Small intestine (tissue), 7 donors: ENCODE measurements at regions not wholly inside any gene's neighbourhood (a gene's known extent, or its start where the extent isn't known, plus 50 kb on each side); places are given as distances from the start of the nearest gene placed in this dataset.
"Not testable (repeated sequence)": the region's sequence is repeated elsewhere in the genome, so short reads cannot be mapped to it uniquely, and the experiment has no call there.

Experiments
- DNase-seq, 2 donors: peaks; one replicate each; pipeline versions ENCODE4 v3.0.0 to v3.0.0-alpha.2; 2013
- FAIRE-seq: peaks from 2 replicates; lab custom pipeline; 2012; peaks lifted over from hg19 to GRCh38; lab: Jason Lieb, UNC
- H3K27ac ChIP-seq, 3 donors: one replicate each; pipeline ENCODE4 v1.5.1; 2013; ENCODE audit warnings: low read length in 2 of 3, mild to moderate bottlenecking in 2 of 3, control low read depth in 1 of 3, inconsistent platforms in 1 of 3, low read depth in 1 of 3, moderate library complexity in 1 of 3
- H3K27me3 ChIP-seq, 3 donors: one replicate each; pipeline ENCODE4 v1.6.1; 2013; ENCODE audit warnings: low read length in 3 of 3, inconsistent platforms in 1 of 3; ENCODE audit not compliant: control insufficient read depth in 3 of 3, insufficient read depth in 3 of 3
- H3K36me3 ChIP-seq, 3 donors: one replicate each; pipeline ENCODE4 v1.6.1; 2013; ENCODE audit warnings: low read length in 3 of 3, inconsistent platforms in 1 of 3, low read depth in 1 of 3, mild to moderate bottlenecking in 1 of 3, moderate library complexity in 1 of 3; ENCODE audit not compliant: control insufficient read depth in 3 of 3, insufficient read depth in 2 of 3
- H3K4me1 ChIP-seq, 3 donors: one replicate each; pipeline ENCODE4 v1.6.1; 2013; ENCODE audit warnings: low read length in 2 of 3, inconsistent platforms in 1 of 3, low read depth in 1 of 3, mild to moderate bottlenecking in 1 of 3, moderate library complexity in 1 of 3; ENCODE audit not compliant: control insufficient read depth in 3 of 3, insufficient read depth in 2 of 3
- H3K4me3 ChIP-seq, 3 donors: one replicate each; pipeline ENCODE4 v1.5.1; 2013; ENCODE audit warnings: low read length in 3 of 3, control low read depth in 1 of 3, inconsistent platforms in 1 of 3, low read depth in 1 of 3, mild to moderate bottlenecking in 1 of 3, moderate library complexity in 1 of 3
- H3K9me3 ChIP-seq, 2 donors: one replicate each; pipeline ENCODE4 v1.6.1; 2013; ENCODE audit warnings: low read depth in 1 of 2, low read length in 1 of 2; ENCODE audit not compliant: control insufficient read depth in 2 of 2, insufficient read depth in 1 of 2
- WGBS, 3 donors: extraction: QIAGEN DNeasy Blood & Tissue Kit; methylation state at CpG; one replicate each; pipeline ENCODE4 v1.1.7; 2013; 5-methylcytosine and 5-hydroxymethylcytosine counted together
- donor health status: healthy with polysubstance abuse.
- donor health status: control.
- donor health status: control.
- donor health status: Bipolar disorder and iron deficiency.
- donor health status: healthy.

DNA sequence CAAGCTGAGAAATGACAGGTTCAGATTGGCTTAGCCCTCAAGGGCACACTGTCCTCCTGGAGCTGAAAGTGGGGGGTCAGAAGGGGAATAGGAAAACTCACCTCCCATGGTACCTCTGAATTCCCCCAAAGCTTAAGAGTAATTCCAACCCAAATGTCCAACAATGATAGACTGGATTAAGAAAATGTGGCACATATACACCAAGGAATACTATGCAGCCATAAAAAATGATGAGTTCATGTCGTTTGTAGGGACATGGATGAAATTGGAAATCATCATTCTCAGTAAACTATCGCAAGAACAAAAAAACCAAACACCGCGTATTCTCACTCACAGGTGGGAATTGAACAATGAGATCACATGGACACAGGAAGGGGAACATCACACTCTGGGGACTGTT is 173.6 kb upstream of the PDE10A start:
- not testable (repeated sequence) for H3K4me1 ChIP-seq, DNase-seq, H3K27ac ChIP-seq, H3K36me3 ChIP-seq, H3K9me3 ChIP-seq, FAIRE-seq, H3K4me3 ChIP-seq, H3K27me3 ChIP-seq
- 82 to 89% (median 89%) methylated on average over 4 of the region's 4 CpGs for WGBS, 3 donors

DNA sequence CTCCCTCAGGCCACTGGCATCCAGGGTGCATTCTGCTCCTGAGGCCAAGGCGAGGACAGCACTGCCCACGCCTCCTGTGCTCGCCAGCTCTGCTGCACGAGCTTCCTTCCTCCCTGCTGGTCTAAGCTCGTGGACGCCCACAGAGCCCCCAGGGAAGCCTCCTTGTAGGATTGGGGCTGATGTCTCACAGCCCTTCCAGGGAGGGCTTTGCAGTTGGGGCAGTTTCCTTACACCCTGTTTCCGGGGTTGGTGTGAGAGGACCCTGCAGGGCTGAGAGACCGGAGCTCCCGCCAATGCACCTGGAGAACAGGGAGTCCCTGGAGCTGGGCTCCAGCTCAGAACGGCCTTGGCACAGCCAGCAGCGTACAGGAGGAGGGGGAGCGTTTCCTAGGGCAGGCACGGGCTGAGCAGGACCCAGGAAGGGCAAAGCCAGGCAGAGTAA is 172.4 kb upstream of the PDE10A start:
- no peak for FAIRE-seq
- Histone ChIP-seq H3K9me3 (no peaks in the 10 kb centered on the region), H3K36me3 (no peaks in the 10 kb centered on the region), H3K4me3 (no peak overlapping the region), H3K27ac (no peak overlapping the region), H3K4me1 (no peaks in the 10 kb centered on the region), H3K27me3 (no peaks in the 10 kb centered on the region)
- 56 to 62% (median 61%) methylated on average over 13 of the region's 13 CpGs for WGBS, 3 donors
- DNase-seq = no peak

DNA sequence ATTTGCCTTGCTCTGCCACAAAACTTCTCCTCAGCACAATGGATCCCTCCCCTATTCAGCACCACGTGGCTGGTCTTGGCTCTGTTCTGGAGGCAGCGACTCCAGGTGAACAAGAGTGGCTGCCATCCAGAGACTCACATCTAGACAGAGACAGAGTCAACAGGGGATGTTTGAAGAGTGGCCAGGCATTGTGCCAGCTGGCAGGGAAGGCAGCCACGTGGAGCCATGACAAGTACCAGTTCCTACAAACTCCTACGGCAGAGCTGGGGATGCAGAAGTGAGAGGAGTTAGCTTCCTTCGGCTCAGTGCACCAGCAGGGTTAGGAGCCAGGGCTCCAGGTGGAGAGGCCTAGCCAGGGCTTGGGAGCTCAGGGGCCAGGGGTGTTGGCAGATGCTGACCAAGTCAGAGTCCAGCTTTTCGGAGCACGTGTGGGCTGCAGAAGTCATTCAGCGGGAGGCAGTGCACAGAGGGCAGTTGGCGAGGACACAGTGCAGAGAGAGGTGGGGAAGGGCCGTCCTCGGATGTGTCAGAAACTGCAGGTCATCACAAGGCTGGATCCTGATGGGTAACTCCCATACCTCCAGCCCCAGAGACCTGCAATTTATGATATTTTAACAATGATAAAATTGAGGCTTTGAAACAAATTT is 171.7 kb upstream of the PDE10A start:
- FAIRE-seq = no peak
- H3K4me3 ChIP-seq = no peak overlapping the region
- no peaks in the 10 kb centered on the region for H3K36me3 ChIP-seq
- DNase-seq = peak in 1 of 2 donors; percentile 66
- no peaks in the 10 kb centered on the region for H3K4me1 ChIP-seq
- no peaks in the 10 kb centered on the region for H3K27me3 ChIP-seq
- no peaks in the 10 kb centered on the region for H3K9me3 ChIP-seq
- WGBS, 3 donors = 8 to 40% (median 26%) methylated on average over 11 of the region's 11 CpGs
- H3K27ac ChIP-seq = no peak overlapping the region

DNA sequence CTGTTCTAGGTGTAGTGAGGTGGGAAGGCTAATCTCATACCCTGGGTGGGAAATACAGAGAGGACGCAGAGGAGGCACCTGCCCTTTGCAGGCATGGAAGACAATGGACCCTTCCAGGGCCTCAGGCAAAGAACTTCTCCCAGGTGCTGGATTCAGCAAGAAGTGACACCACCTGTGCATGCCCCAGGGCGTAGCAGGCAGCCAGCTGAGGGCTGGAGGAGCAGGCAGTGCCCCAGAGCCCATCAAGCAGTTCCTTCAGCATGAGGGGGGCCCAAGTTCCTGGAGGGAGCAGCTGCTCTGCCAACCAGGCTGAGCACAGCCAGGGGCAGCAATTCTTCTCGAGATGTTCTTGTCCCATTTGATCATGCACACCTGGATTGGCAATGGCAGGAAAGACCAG is 170.3 kb upstream of the PDE10A start:
- Histone ChIP-seq H3K27ac (no peak overlapping the region), H3K4me1 (no peaks in the 10 kb centered on the region), H3K9me3 (no peaks in the 10 kb centered on the region), H3K36me3 (no peaks in the 10 kb centered on the region), H3K27me3 (no peaks in the 10 kb centered on the region), H3K4me3 (no peak overlapping the region)
- DNase-seq = no peak
- FAIRE-seq = no peak
- 81 to 87% (median 83%) methylated on average over 3 of the region's 3 CpGs for WGBS, 3 donors

DNA sequence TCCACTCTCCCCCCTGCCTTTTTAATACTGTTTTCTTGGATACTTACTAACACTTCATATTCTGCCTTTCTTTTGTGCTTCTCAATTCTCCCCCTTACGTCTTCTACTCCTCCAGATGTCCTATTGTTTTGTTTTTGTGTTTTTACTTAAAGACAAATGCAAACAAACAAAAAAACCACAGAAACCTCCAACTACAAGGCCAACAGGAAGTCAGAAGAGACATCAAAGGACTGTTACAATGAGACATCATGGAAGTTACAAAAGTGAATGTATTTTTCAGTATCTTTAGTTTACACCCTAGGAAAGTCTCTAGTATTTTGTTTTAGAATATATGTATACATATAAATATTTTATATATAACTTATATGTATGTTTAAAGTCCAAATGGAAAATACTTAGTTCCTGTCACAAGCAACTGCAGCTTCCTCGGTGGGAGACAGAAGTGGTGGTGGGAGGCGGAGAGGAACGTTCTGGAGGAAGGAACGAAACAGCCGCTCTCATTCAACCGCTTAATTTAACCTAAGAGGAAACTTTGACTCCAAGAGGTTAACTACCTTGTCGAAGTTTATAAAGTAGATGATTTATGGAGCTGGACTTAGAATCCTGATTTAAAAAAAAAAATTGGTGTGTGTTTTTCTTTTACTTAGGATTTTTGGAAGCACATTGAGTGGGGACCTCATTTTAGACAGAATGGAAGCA is 168.9 kb upstream of the PDE10A start:
- Histone ChIP-seq H3K4me1 (no peaks in the 10 kb centered on the region), H3K4me3 (no peak overlapping the region), H3K36me3 (no peaks in the 10 kb centered on the region), H3K27me3 (no peaks in the 10 kb centered on the region), H3K9me3 (no peaks in the 10 kb centered on the region), H3K27ac (no peak overlapping the region)
- 49 to 54% (median 52%) methylated on average over 8 of the region's 8 CpGs for WGBS, 3 donors
- FAIRE-seq = no peak
- DNase-seq = no peak

DNA sequence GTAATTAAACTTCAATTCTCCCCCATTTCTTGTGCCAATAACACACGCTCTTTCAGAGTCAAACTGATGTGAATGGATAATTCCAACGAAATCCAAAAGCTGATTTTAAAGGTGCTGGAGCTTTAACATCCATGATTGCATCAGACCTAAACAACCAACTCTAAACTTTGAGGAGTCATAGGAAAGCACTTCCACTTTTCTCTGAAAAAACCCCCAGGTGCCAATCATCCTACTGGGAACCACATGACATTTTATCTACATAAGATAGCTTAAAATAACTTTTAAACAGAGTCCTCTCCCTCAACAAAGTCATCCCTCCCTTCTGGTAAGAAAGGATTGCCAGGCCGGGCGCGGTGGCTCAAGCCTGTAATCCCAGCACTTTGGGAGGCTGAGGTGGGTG is 167.7 kb upstream of the PDE10A start:
- no peaks in the 10 kb centered on the region for H3K36me3 ChIP-seq
- no peaks in the 10 kb centered on the region for H3K9me3 ChIP-seq
- H3K27me3 ChIP-seq = no peaks in the 10 kb centered on the region
- FAIRE-seq (no peak), DNase-seq (no peak)
- H3K27ac ChIP-seq = no peak overlapping the region
- no peaks in the 10 kb centered on the region for H3K4me1 ChIP-seq
- 93% methylated on average over 5 of the region's 5 CpGs for WGBS, 3 donors
- H3K4me3 ChIP-seq = no peak overlapping the region

DNA sequence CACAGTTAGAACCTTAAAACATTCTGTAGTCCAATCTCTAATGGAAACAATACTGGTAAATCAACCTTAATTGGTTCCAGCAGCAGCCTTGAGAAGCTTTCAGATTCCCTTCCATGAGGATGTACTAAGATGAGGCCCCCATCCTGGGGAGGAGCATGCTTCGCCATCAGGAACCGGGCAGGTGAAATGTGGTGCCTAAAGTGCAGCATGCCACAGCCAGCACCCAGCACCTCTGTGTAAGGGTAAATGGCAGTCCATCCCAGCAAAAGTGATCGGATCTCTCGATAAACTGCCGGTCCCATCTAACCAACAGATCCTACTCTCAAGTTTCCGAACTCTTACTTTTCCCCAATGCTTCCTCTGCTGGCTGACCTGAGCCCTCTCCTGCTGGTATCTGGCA is 166.3 kb upstream of the PDE10A start:
- DNase-seq = no peak
- FAIRE-seq = no peak

DNA sequence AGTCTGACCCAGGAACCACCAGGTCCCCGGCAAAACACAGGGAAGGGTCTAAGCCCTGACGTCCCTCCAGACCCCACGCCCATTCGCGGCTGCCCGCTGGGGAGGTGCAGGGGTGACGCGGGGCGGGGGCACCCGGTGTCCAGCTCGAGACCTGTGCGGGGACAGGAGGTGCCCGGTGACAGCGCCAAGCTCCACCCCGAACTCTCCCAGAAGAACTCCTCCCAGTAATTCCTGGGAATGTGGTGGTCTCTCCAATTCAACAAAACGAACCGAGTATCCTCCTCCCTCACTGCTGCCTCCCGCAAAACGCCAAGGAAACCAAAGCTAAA is 164.1 kb upstream of the PDE10A start:
- DNase-seq (no peak), FAIRE-seq (no peak)
- Histone ChIP-seq H3K27me3 (no peaks in the 10 kb centered on the region), H3K27ac (no peak overlapping the region), H3K36me3 (no peaks in the 10 kb centered on the region), H3K9me3 (no peaks in the 10 kb centered on the region), H3K4me1 (no peaks in the 10 kb centered on the region), H3K4me3 (no peak overlapping the region)
- 87 to 96% (median 95%) methylated on average over 18 to 19 of the region's 19 CpGs for WGBS, 3 donors

More for the DNA sequence above, 166.3 kb upstream of the PDE10A start:
- H3K27ac ChIP-seq = no peak overlapping the region
- H3K27me3 ChIP-seq = no peaks in the 10 kb centered on the region
- no peaks in the 10 kb centered on the region for H3K9me3 ChIP-seq
- H3K4me1 ChIP-seq = no peaks in the 10 kb centered on the region
- no peak overlapping the region for H3K4me3 ChIP-seq
- WGBS, 3 donors = 90 to 95% (median 94%) methylated on average over 6 of the region's 6 CpGs
- no peaks in the 10 kb centered on the region for H3K36me3 ChIP-seq
